ENCODE measurements at regions not wholly inside any gene's neighbourhood (a gene's known extent, or its start where the extent isn't known, plus 50 kb on each side); places are given as distances from the start of the nearest gene placed in this dataset.

- TF ChIP-seq, protein P1, sequence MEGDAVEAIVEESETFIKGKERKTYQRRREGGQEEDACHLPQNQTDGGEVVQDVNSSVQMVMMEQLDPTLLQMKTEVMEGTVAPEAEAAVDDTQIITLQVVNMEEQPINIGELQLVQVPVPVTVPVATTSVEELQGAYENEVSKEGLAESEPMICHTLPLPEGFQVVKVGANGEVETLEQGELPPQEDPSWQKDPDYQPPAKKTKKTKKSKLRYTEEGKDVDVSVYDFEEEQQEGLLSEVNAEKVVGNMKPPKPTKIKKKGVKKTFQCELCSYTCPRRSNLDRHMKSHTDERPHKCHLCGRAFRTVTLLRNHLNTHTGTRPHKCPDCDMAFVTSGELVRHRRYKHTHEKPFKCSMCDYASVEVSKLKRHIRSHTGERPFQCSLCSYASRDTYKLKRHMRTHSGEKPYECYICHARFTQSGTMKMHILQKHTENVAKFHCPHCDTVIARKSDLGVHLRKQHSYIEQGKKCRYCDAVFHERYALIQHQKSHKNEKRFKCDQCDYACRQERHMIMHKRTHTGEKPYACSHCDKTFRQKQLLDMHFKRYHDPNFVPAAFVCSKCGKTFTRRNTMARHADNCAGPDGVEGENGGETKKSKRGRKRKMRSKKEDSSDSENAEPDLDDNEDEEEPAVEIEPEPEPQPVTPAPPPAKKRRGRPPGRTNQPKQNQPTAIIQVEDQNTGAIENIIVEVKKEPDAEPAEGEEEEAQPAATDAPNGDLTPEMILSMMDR (IDR thresholded peaks at IDR 0.05) = no peak
- TF ChIP-seq POLR2A (IDR thresholded peaks at IDR 0.05) = no peak
These were observed 107.0 kb downstream of the ACTL7B start for GRCh38 chr9:108748776-108749175.
